HL-60 (cell line): ENCODE measurements at regions not wholly inside any gene's neighbourhood (a gene's known extent, or its start where the extent isn't known, plus 50 kb on each side); places are given as distances from the start of the nearest gene placed in this dataset.

ENCODE experiments used
- GABPA ChIP-seq: IDR thresholded peaks from 2 replicates; pipeline ENCODE4 v1.6.1; 2012; ENCODE audit warnings: low read depth
- POLR2AphosphoS5 ChIP-seq: IDR thresholded peaks from 2 replicates; pipeline ENCODE4 v1.6.1; 2012; ENCODE audit warnings: low read depth
- REST ChIP-seq: IDR thresholded peaks from 2 replicates; pipeline ENCODE4 v1.6.1; 2012; ENCODE audit warnings: low read depth; ENCODE audit not compliant: insufficient replicate concordance
- TF ChIP-seq, protein P1 (sequence below): IDR thresholded peaks from one replicate; pipeline ENCODE4 v1.5.1; 2011; ENCODE audit warnings: low read length, control low read depth, inconsistent platforms; ENCODE audit not compliant: insufficient read depth

GRCh38 chr1:4084446-4084845 lies 184.4 kb upstream of the C1orf174 start:
- TF ChIP-seq POLR2AphosphoS5 (no peak), REST (no peak), GABPA (no peak)
- TF ChIP-seq, protein P1, sequence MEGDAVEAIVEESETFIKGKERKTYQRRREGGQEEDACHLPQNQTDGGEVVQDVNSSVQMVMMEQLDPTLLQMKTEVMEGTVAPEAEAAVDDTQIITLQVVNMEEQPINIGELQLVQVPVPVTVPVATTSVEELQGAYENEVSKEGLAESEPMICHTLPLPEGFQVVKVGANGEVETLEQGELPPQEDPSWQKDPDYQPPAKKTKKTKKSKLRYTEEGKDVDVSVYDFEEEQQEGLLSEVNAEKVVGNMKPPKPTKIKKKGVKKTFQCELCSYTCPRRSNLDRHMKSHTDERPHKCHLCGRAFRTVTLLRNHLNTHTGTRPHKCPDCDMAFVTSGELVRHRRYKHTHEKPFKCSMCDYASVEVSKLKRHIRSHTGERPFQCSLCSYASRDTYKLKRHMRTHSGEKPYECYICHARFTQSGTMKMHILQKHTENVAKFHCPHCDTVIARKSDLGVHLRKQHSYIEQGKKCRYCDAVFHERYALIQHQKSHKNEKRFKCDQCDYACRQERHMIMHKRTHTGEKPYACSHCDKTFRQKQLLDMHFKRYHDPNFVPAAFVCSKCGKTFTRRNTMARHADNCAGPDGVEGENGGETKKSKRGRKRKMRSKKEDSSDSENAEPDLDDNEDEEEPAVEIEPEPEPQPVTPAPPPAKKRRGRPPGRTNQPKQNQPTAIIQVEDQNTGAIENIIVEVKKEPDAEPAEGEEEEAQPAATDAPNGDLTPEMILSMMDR: no peak
